MCF 10A (cell line): ENCODE measurements at regions not wholly inside any gene's neighbourhood (a gene's known extent, or its start where the extent isn't known, plus 50 kb on each side); places are given as distances from the start of the nearest gene placed in this dataset.
A peak's percentile ranks its signal among the peaks of the same experiment; 100 is the strongest.

Experiments
- BruUV-seq: library from RNA; stranded (reverse); fragments of 400-500 nt; replicated peaks from 2 replicates; lab custom pipeline; 2021; lab: Mats Ljungman, UMichigan
- CTCF ChIA-PET: fragments of 300-600 bp; sonication (Branson Sonifier 250); formaldehyde crosslinking; extraction: SDS; loops from one replicate; lab custom pipeline; 2021; ENCODE audit warnings: antibody characterized with exemption, inconsistent platforms; lab: Yijun Ruan, JAX
- POLR2A ChIA-PET: fragments of 300-600, 350-650 bp; sonication (Branson Sonifier 250); formaldehyde crosslinking; extraction: SDS; loops from one replicate; lab custom pipeline; 2020; ENCODE audit warnings: antibody characterized with exemption, inconsistent platforms; lab: Yijun Ruan, JAX
- DNase-seq: peaks from one replicate; pipeline ENCODE4 v3.0.0-alpha.2; 2018; ENCODE audit not compliant: unreplicated experiment
- H3K27ac Mint-ChIP-seq: one replicate; pipeline ENCODE4 v1.8.0; 2022; ENCODE audit warnings: mild to moderate bottlenecking, low read depth, mixed read lengths; ENCODE audit not compliant: unreplicated experiment
- H3K27me3 Mint-ChIP-seq: one replicate; pipeline ENCODE4 v1.8.0; 2022; ENCODE audit warnings: mixed read lengths; ENCODE audit not compliant: insufficient read depth, unreplicated experiment
- H3K36me3 Mint-ChIP-seq: one replicate; pipeline ENCODE4 v1.8.0; 2022; ENCODE audit warnings: mild to moderate bottlenecking, moderate library complexity, mixed read lengths; ENCODE audit not compliant: insufficient read depth, unreplicated experiment
- H3K4me1 Mint-ChIP-seq: one replicate; pipeline ENCODE4 v1.8.0; 2022; ENCODE audit warnings: mixed read lengths; ENCODE audit not compliant: insufficient read depth, unreplicated experiment
- H3K4me3 Mint-ChIP-seq: one replicate; pipeline ENCODE4 v1.8.0; 2022; ENCODE audit warnings: mild to moderate bottlenecking, moderate library complexity, mixed read lengths; ENCODE audit not compliant: unreplicated experiment
- H3K9me3 Mint-ChIP-seq: one replicate; pipeline ENCODE4 v1.8.0; 2022; ENCODE audit warnings: mixed read lengths; ENCODE audit not compliant: unreplicated experiment
- CTCF ChIP-seq: fragments of 200-600 bp; IDR thresholded peaks from one replicate; pipeline ENCODE4 v1.8.0; 2022; ENCODE audit warnings: antibody characterized with exemption, mild to moderate bottlenecking; ENCODE audit not compliant: unreplicated experiment
- intact Hi-C: fragments of 100-400 bp; cut with micrococcal nuclease; formaldehyde crosslinking; loops from 2 replicates; pipeline ENCODE4 v1.14.1; 2022

DNA sequence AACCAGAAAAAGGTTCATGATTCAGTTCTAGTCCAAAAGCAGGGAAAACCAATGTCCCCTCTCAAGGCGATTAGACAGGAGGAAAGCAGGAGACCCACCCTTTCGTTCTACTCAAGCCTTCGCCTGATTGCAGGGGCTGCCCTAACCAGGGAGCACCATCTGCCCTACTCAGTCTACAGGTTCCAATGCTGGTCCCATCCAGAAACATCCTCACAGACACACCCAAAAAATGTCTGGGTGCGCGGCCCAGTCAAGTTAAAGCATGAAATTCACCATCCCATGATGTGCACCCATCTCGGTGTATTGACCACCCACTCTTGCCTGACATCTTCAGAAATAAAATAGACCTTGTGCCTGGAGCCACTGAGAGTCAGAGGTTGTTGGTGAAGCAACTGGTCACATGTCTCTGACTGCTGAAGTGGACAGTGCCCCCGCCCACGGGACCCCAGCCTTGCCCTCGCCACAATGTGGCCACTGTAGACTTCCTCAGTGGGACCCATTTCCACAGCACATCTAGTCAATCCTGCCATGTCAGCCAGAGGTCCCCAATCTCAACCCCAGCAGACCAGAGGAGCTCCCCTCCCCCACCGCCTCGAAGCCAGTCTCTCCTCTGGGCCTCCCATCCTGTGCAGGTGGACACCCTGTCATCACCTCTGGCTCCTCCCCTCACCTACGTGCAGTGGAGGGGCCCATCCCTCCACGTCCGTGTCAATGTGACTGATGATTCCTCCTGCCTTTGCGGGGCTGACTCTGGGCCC lies 116.3 kb upstream of the PPP2R2D start:
- POLR2A ChIA-PET, result no interaction called here
- intact Hi-C loops, result no loop called here

DNA sequence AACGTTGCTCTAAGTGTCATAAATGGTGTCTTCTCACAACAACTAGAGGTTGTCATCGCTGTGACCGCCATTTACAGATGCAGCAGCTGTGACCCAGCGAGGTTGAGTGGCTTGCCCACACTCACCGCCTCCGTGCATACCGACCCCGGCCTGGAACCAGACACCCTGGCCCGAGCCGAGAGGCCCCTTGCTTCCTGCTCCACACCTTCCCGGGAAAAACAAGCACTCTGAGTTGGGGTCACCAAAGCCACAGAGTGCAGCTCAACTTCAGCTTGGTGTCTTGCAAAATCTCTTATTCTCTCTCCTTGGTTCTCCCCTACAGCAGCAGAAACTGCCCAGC lies 115.7 kb upstream of the PPP2R2D start:
- no peaks in the 10 kb centered on the region for H3K27me3 Mint-ChIP-seq
- H3K4me3 Mint-ChIP-seq, result no peak overlapping the region
- BruUV-seq, result no TSS peak

More for the DNA sequence above, 116.3 kb upstream of the PPP2R2D start:
- no peak overlapping the region for H3K4me3 Mint-ChIP-seq
- DNase-seq, result no peak
- TF ChIP-seq CTCF, result no peak
- H3K36me3 Mint-ChIP-seq, result no peaks in the 10 kb centered on the region
- peaks cover 35% of the 10 kb centered on the region for H3K9me3 Mint-ChIP-seq
- no peaks in the 10 kb centered on the region for H3K27me3 Mint-ChIP-seq
- no peaks in the 10 kb centered on the region for H3K4me1 Mint-ChIP-seq
- BruUV-seq, result no TSS peak
- H3K27ac Mint-ChIP-seq, result no peak overlapping the region
- CTCF ChIA-PET, result interaction anchor here (0.7 kb wide), 1 partner anchor 152 kb away, joined by 3 read pairs; no protein-coding TSS in a partner anchor

DNA sequence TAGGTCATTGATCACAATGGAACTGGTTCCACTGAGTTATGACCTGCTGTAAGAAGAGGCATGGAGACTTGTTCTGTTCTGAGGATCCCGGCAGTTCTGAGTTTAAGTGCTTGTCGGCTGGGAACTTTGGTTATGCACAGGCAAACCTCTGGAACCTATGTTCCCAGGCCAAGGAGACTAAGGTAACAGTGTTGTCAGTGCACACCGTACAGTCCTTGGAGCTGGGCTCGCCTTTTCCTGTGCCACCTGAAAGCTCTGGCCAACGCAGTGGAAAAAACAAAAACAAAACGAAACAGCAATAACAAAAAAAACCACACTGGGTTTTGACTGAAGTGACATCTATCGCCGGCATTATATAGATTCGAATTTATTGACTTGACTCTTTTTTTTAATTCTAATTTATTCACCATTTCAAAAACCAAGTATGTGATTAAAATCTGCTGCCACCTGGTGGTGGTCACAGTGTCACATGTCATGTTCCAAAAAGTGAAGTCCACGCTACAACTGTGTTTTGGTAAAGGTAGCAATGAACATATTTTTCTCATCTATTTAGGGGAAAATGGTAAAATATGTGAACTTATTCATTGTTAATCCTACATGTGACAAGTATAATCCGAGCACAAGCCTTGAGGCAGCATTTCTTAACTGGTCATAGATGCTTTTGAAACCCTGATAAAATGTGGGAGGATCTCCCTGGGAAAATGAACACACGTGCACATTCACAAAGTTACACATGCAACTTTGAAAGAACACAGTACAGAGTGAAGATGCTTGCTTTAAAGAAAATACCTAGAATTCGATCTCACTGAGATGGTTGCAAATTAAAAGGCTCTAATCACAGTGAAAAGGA lies 113.8 kb upstream of the PPP2R2D start:
- intact Hi-C loops, result loop anchor here (1.0 to 2.0 kb wide), 2 partner anchors 1101 to 1596 kb away; no protein-coding TSS in a partner anchor

More for the DNA sequence above, 115.7 kb upstream of the PPP2R2D start:
- POLR2A ChIA-PET, result no interaction called here
- no peaks in the 10 kb centered on the region for H3K36me3 Mint-ChIP-seq
- no peak for DNase-seq
- peaks cover 31% of the 10 kb centered on the region for H3K9me3 Mint-ChIP-seq
- no peaks in the 10 kb centered on the region for H3K4me1 Mint-ChIP-seq
- intact Hi-C loops, result no loop called here
- no peak for TF ChIP-seq CTCF
- CTCF ChIA-PET, result interaction anchor here (0.7 to 4.4 kb wide), 3 partner anchors 153 to 1531 kb away, joined by 3 to 13 read pairs (median 5); no protein-coding TSS in a partner anchor
- no peak overlapping the region for H3K27ac Mint-ChIP-seq

More for the DNA sequence above, 113.8 kb upstream of the PPP2R2D start:
- CTCF ChIA-PET, result interaction anchor here (0.6 to 4.4 kb wide), 25 partner anchors 10 to 1533 kb away, joined by 3 to 13 read pairs (median 3); no protein-coding TSS in a partner anchor
- peak; percentile 62 for TF ChIP-seq CTCF
- H3K4me1 Mint-ChIP-seq, result no peaks in the 10 kb centered on the region
- BruUV-seq, result no TSS peak
- DNase-seq, result peak; percentile 55
- H3K9me3 Mint-ChIP-seq, result peaks cover 24% of the 10 kb centered on the region
- no peak overlapping the region for H3K27ac Mint-ChIP-seq
- H3K4me3 Mint-ChIP-seq, result no peak overlapping the region
- no peaks in the 10 kb centered on the region for H3K36me3 Mint-ChIP-seq
- H3K27me3 Mint-ChIP-seq, result no peaks in the 10 kb centered on the region
- POLR2A ChIA-PET, result no interaction called here
